ENCODE measurements at regions not wholly inside any gene's neighbourhood (a gene's known extent, or its start where the extent isn't known, plus 50 kb on each side); places are given as distances from the start of the nearest gene placed in this dataset.

DNA sequence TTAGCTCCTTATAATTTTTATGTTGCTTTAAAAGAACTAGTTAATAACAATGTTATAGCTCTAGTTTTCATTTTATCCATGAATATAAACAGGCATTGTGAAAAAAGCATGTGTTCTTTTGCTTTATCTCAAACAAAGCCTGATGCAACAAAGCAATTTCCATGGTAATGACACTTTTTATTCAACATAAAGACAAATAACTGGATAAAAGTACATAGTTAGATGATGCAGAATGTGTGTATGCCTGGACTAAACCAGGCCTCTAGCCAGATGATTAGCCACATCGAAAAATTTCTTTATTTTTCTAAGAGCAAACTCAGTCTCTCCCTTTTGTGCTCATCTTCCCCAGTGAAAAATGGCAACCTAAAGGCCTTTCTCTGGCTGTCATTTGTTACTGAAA lies 125.6 kb upstream of the TARS1 start:
- no peak overlapping the region for H3K4me2 ChIP-seq (ENCODE audit: insufficient read depth, low read length)
- DNase-seq (ENCODE audit: extremely low read depth in 1 of 4, low spot score in 3 of 4): no peak
- H3K4me3 ChIP-seq: no peak overlapping the region
- WGBS (ENCODE audit: insufficient coverage, low coverage, missing lambda C conversion rate): 0% methylated on average over 1 of the region's 1 CpG
- no peaks in the 10 kb centered on the region for H3K9me3 ChIP-seq (replicated peaks; ENCODE audit: control insufficient read depth, insufficient read depth, low read depth, low read length)
- no peaks in the 10 kb centered on the region for H3K4me1 ChIP-seq (replicated peaks in 1 of 2; ENCODE audit: control insufficient read depth in 2 of 2, insufficient read depth in 2 of 2, low read length in 2 of 2)
- no peaks in the 10 kb centered on the region for H4K20me1 ChIP-seq (replicated peaks; ENCODE audit: control insufficient read depth, insufficient read depth, low read length)
- in situ Hi-C loops (cut with MboI): no loop called here
- H3K9ac ChIP-seq (ENCODE audit: insufficient read depth in 1 of 2, low read depth in 2 of 2, low read length in 2 of 2): no peak overlapping the region
- no peak for FAIRE-seq
- H3K27ac ChIP-seq (ENCODE audit: extremely low read depth, low read depth, low read length): no peak overlapping the region
- intact Hi-C loops (cut with micrococcal nuclease): no loop called here
- H2AFZ ChIP-seq (ENCODE audit: low read depth, low read length): no peak overlapping the region
- H3K9me1 ChIP-seq (ENCODE audit: control insufficient read depth, insufficient read depth, low read length): no peaks in the 10 kb centered on the region
- H3K27me3 ChIP-seq (ENCODE audit: control insufficient read depth in 2 of 2, insufficient read depth in 2 of 2, low read length in 2 of 2): no peaks in the 10 kb centered on the region
- TF ChIP-seq ZNF589 (CRISPR knock-in tag; IDR thresholded peaks at IDR 0.05; ENCODE audit: low read depth) (no peak), CHD2 (IDR thresholded peaks at IDR 0.05; ENCODE audit: low read depth, low read length) (no peak), PPARD (CRISPR knock-in tag; IDR thresholded peaks at IDR 0.05) (no peak), SNRNP70 (optimal IDR thresholded peaks at IDR 0.05; ENCODE audit: low read depth, low read length) (no peak), ZNF124 (CRISPR knock-in tag; IDR thresholded peaks at IDR 0.05) (no peak), ZNF316 (IDR thresholded peaks at IDR 0.05) (no peak), RUNX1 (IDR thresholded peaks at IDR 0.05; ENCODE audit: low read depth) (no peak), CREBBP (IDR thresholded peaks at IDR 0.05; ENCODE audit: low read depth, low read length) (no peak), PCBP1 (IDR thresholded peaks at IDR 0.05; ENCODE audit: low read depth, low read length, poor library complexity, severe bottlenecking) (no peak), NFRKB (IDR thresholded peaks at IDR 0.05; ENCODE audit: low read depth) (no peak)
- ChIA-PET POLR2A (interaction anchor here (0.6 kb wide), 1 partner anchor 360 kb away, joined by 3 read pairs; no protein-coding TSS in a partner anchor), CTCF (ENCODE audit: low intra/inter-chr PET ratio) (no interaction called here)
- no TSS peak for BruUV-seq (replicated peaks)
- ATAC-seq: no peak
- H3K79me2 ChIP-seq (ENCODE audit: control insufficient read depth, insufficient read depth, low read length): no peaks in the 10 kb centered on the region
- no peaks in the 10 kb centered on the region for H3K36me3 ChIP-seq (ENCODE audit: control insufficient read depth, insufficient read depth, low read length)
